Osteoblast (primary cell): ENCODE measurements at regions not wholly inside any gene's neighbourhood (a gene's known extent, or its start where the extent isn't known, plus 50 kb on each side); places are given as distances from the start of the nearest gene placed in this dataset.
A peak's percentile ranks its signal among the peaks of the same experiment; 100 is the strongest.
"Not testable (repeated sequence)": the region's sequence is repeated elsewhere in the genome, so short reads cannot be mapped to it uniquely, and the experiment has no call there.

ENCODE experiments used
- DNase-seq: peaks from one replicate; pipeline ENCODE4 v3.0.0; 2011; ENCODE audit warnings: low spot score, mixed read lengths; ENCODE audit not compliant: insufficient read length; ENCODE audit errors: missing footprints
- H2AFZ ChIP-seq: 2 replicates; pipeline ENCODE4 v1.6.0; 2011; ENCODE audit warnings: mild to moderate bottlenecking, low read length
- H3K27ac ChIP-seq: 2 replicates; pipeline ENCODE4 v1.5.1; 2011; ENCODE audit warnings: mild to moderate bottlenecking, low read depth, low read length, moderate library complexity
- H3K27me3 ChIP-seq: 2 replicates; pipeline ENCODE4 v1.6.0; 2012; ENCODE audit warnings: mild to moderate bottlenecking, control low read depth, inconsistent platforms, low read length, moderate library complexity; ENCODE audit not compliant: insufficient read depth
- H3K36me3 ChIP-seq: 2 replicates; pipeline ENCODE4 v1.5.1; 2011; ENCODE audit warnings: mild to moderate bottlenecking, low read length, control low read depth, moderate library complexity; ENCODE audit not compliant: insufficient read depth
- H3K4me1 ChIP-seq: 2 replicates; pipeline ENCODE4 v1.5.1; 2011; ENCODE audit warnings: mild to moderate bottlenecking, low read length, control low read depth, moderate library complexity; ENCODE audit not compliant: insufficient read depth
- H3K4me2 ChIP-seq: 2 replicates; pipeline ENCODE4 v1.6.0; 2011; ENCODE audit warnings: mild to moderate bottlenecking, low read length; ENCODE audit not compliant: insufficient read depth
- H3K4me3 ChIP-seq: fragments of 200-600 bp; sonication (generic); 3 replicates; pipeline ENCODE4 v1.5.1; 2012; ENCODE audit warnings: mild to moderate bottlenecking, low read length, inconsistent platforms; ENCODE audit not compliant: insufficient read depth
- H3K79me2 ChIP-seq: 2 replicates; pipeline ENCODE4 v1.6.0; 2012; ENCODE audit warnings: mild to moderate bottlenecking, low read length, control low read depth, inconsistent platforms; ENCODE audit not compliant: insufficient read depth
- H3K9me3 ChIP-seq: 2 replicates; pipeline ENCODE4 v1.5.1; 2011; ENCODE audit warnings: low read depth, low read length, control low read depth
- H4K20me1 ChIP-seq: 2 replicates; pipeline ENCODE4 v1.6.0; 2012; ENCODE audit warnings: mild to moderate bottlenecking, low read length, control low read depth; ENCODE audit not compliant: insufficient read depth
- TF ChIP-seq, protein P1 (sequence below): IDR thresholded peaks from 2 replicates; pipeline ENCODE4 v1.5.1; 2011; ENCODE audit warnings: mild to moderate bottlenecking, low read depth, low read length, moderate library complexity; ENCODE audit errors: extremely low read depth

DNA sequence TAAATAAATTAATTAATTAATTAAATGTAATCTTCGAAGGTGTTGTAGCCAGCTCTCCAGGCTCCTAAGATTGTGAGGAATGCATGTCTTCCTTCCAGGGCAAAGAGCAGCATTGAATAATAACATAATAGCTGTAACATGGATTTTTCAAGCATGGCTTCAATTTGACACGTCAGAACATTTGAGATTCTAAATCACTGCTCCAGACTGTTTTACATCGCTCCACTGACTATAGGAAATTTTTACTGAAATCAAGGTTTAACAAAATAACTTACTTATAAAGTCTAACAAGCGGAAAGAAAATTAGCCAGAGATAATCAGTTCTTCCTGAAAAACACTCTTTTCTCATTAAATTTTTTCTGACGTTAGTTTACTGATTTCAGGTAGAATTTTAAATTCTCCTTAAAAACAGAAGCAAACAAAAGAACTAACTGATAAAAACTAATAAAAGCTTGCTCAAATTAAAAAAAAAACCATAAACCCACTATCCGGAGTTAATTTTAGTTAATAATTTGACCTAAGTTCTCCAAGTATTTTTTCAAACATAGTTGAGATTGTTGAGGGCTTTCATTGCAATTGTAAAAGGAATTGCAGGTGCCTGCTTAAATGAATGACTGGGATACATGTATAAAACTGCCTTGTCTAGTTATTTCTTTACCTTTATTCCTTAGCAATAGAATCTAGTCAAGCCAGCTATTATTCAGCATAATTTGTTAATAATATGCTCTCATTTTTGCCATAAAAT is 51.2 kb upstream of the SGCE start:
- H4K20me1 ChIP-seq: no peaks in the 10 kb centered on the region
- no peaks in the 10 kb centered on the region for H3K9me3 ChIP-seq
- DNase-seq: no peak
- no peak overlapping the region for H2AFZ ChIP-seq
- TF ChIP-seq, protein P1, sequence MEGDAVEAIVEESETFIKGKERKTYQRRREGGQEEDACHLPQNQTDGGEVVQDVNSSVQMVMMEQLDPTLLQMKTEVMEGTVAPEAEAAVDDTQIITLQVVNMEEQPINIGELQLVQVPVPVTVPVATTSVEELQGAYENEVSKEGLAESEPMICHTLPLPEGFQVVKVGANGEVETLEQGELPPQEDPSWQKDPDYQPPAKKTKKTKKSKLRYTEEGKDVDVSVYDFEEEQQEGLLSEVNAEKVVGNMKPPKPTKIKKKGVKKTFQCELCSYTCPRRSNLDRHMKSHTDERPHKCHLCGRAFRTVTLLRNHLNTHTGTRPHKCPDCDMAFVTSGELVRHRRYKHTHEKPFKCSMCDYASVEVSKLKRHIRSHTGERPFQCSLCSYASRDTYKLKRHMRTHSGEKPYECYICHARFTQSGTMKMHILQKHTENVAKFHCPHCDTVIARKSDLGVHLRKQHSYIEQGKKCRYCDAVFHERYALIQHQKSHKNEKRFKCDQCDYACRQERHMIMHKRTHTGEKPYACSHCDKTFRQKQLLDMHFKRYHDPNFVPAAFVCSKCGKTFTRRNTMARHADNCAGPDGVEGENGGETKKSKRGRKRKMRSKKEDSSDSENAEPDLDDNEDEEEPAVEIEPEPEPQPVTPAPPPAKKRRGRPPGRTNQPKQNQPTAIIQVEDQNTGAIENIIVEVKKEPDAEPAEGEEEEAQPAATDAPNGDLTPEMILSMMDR: no peak
- no peaks in the 10 kb centered on the region for H3K27me3 ChIP-seq
- H3K36me3 ChIP-seq: no peaks in the 10 kb centered on the region
- H3K27ac ChIP-seq: no peak overlapping the region
- H3K4me3 ChIP-seq: no peak overlapping the region
- H3K79me2 ChIP-seq: no peaks in the 10 kb centered on the region
- peaks cover 4% of the 10 kb centered on the region for H3K4me1 ChIP-seq
- peak overlapping the region; percentile 8 for H3K4me2 ChIP-seq

DNA sequence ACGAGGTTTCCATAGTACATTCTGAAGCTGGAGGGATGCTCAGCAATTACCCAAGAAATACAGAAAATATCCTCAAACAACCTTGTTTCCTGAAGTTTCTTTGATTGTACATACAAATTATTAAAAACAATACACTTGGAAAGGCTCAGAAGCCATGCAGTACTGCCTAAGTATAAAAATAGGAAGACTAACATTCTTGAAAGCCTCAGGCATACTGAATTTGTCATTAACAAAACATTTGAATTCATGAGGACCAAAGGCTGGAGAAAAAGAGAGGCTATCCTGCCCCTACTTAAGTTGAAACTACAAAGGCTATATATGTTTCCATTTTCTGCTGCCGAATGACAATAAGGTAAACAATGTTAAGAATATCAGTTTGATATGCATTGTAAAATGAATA is 54.3 kb upstream of the SGCE start:
- TF ChIP-seq, protein P1: no peak
- no peaks in the 10 kb centered on the region for H4K20me1 ChIP-seq
- H2AFZ ChIP-seq: peak overlapping the region; percentile 47
- no peaks in the 10 kb centered on the region for H3K36me3 ChIP-seq
- no peaks in the 10 kb centered on the region for H3K9me3 ChIP-seq
- no peaks in the 10 kb centered on the region for H3K79me2 ChIP-seq
- no peak overlapping the region for H3K27ac ChIP-seq
- H3K4me3 ChIP-seq: no peak overlapping the region
- no peak overlapping the region for H3K4me2 ChIP-seq
- peaks cover 4% of the 10 kb centered on the region for H3K4me1 ChIP-seq
- H3K27me3 ChIP-seq: no peaks in the 10 kb centered on the region
- DNase-seq: peak; percentile 83

DNA sequence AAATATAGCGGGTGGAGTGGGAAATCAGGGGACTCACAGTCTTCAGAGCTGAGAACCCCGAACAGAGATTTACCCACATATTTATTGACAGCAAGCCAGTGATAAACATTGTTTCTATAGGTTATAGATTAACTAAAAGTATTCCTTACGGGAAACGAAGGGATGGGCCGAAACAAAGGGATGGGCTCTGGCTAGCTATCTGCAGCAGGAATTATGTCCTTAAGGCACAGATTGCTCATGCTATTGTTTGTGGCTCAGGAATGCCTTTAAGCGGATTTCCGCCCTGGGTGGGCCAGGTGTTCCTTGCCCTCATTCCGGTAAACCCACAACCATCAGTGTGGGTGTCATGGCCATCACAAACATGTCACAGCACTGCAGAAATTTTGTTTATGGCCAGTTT is 66.4 kb upstream of the SGCE start:
- not testable (repeated sequence) for H2AFZ ChIP-seq, H3K9me3 ChIP-seq, H3K36me3 ChIP-seq, H3K27me3 ChIP-seq, H3K79me2 ChIP-seq, H3K4me3 ChIP-seq, H4K20me1 ChIP-seq, H3K4me1 ChIP-seq, DNase-seq, H3K27ac ChIP-seq, H3K4me2 ChIP-seq

DNA sequence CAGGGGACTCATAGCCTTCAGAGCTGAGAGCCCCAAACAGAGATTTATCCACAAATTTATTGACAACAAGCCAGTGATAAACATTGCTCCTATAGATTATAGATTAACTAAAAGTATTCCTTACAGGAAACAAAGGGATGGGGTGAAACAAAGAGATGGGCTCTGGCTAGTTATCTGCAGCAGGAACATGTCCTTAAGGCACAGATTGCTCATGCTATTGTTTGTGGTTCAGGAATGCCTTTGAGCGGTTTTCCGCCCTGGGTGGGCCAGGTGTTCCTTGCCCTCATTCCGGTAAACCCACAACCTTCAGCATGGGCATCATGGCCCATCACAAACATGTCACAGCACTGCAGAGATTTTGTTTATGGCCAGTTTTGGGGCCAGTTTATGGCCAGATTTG is 73.0 kb upstream of the SGCE start:
- not testable (repeated sequence) for H3K4me3 ChIP-seq, H3K79me2 ChIP-seq, DNase-seq, H3K4me2 ChIP-seq, H2AFZ ChIP-seq, H3K27me3 ChIP-seq, H3K4me1 ChIP-seq, H3K36me3 ChIP-seq, H3K27ac ChIP-seq, H3K9me3 ChIP-seq, H4K20me1 ChIP-seq

DNA sequence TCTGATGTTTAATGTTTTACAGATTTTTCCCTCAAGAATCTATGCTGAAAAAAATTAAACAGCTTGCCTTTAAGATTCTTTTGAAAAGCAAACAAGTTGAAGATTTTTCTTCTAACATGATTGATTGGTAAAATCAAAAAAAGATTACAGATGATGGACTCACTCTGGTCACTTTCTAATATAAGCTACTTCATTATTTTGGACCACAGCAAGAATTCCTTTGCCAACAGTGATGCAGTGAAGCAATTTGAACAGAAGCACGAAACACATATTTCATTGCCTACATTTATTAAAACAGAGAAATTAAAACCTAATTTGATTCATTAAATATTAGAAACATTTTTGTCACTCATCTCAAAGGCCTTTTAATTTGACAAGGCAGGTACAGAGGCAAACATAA is 82.1 kb upstream of the SGCE start:
- no peaks in the 10 kb centered on the region for H3K9me3 ChIP-seq
- H3K36me3 ChIP-seq: no peaks in the 10 kb centered on the region
- no peak for DNase-seq
- no peak overlapping the region for H3K4me3 ChIP-seq
- H3K27ac ChIP-seq: no peak overlapping the region
- H3K27me3 ChIP-seq: no peaks in the 10 kb centered on the region
- TF ChIP-seq, protein P1: no peak
- no peak overlapping the region for H3K4me2 ChIP-seq
- H2AFZ ChIP-seq: no peak overlapping the region
- no peaks in the 10 kb centered on the region for H3K4me1 ChIP-seq
- H4K20me1 ChIP-seq: no peaks in the 10 kb centered on the region
- H3K79me2 ChIP-seq: no peaks in the 10 kb centered on the region
